ENCODE measurements at regions not wholly inside any gene's neighbourhood (a gene's known extent, or its start where the extent isn't known, plus 50 kb on each side); places are given as distances from the start of the nearest gene placed in this dataset.

GRCh38 chr12:19591951-19592350 is 152.7 kb downstream of the AEBP2 start:
- TF ChIP-seq POLR2B (IDR thresholded peaks at IDR 0.05; ENCODE audit: low read depth, partially characterized antibody) (no peak), NR1H2 (CRISPR knock-in tag; IDR thresholded peaks at IDR 0.05) (no peak), CTCF (IDR thresholded peaks at IDR 0.05 in 2 of 3, conservative IDR thresholded peaks at IDR 0.05 in 1 of 3; ENCODE audit: insufficient read depth in 2 of 3, low read depth in 1 of 3, low read length in 3 of 3) (no peak)

Data from K562 (cell line).